Kidney (tissue), 13 donors: ENCODE measurements at regions not wholly inside any gene's neighbourhood (a gene's known extent, or its start where the extent isn't known, plus 50 kb on each side); places are given as distances from the start of the nearest gene placed in this dataset.

Experiments
- DNase-seq, 5 donors: peaks; one replicate each; pipeline ENCODE4 v3.0.0-alpha.2; 2013 to 2020
- FAIRE-seq: peaks from 2 replicates; lab custom pipeline; 2012; peaks lifted over from hg19 to GRCh38; lab: Jason Lieb, UNC
- H3K27ac ChIP-seq, 2 donors: one replicate each; pipeline ENCODE4 v1.7.0; 2013; ENCODE audit warnings: low read depth in 2 of 2, low read length in 2 of 2, inconsistent platforms in 1 of 2
- H3K27me3 ChIP-seq: one replicate; pipeline ENCODE4 v1.7.1; 2013; ENCODE audit warnings: low read length, inconsistent platforms; ENCODE audit not compliant: control insufficient read depth, insufficient read depth
- H3K36me3 ChIP-seq, 3 donors: one replicate each; pipeline versions ENCODE4 v1.7.0 to v1.7.1; 2013; ENCODE audit warnings: low read length in 3 of 3, control low read depth in 1 of 3, inconsistent platforms in 1 of 3; ENCODE audit not compliant: insufficient read depth in 3 of 3, control insufficient read depth in 2 of 3
- H3K4me1 ChIP-seq, 3 donors: one replicate each; pipeline versions ENCODE4 v1.7.0 to v1.7.1; 2013; ENCODE audit warnings: low read length in 3 of 3, inconsistent platforms in 1 of 3, low read depth in 1 of 3; ENCODE audit not compliant: control insufficient read depth in 2 of 3, insufficient read depth in 2 of 3
- H3K4me3 ChIP-seq, 3 donors: one replicate each; pipeline versions ENCODE4 v1.7.0 to v1.8.1; 2013; ENCODE audit warnings: low read length in 3 of 3, control low read depth in 1 of 3, inconsistent platforms in 1 of 3
- H3K9ac ChIP-seq, 3 donors: one replicate each; pipeline versions ENCODE4 v1.7.0 to v1.7.1; 2013; ENCODE audit warnings: low read length in 3 of 3, control low read depth in 1 of 3, inconsistent platforms in 1 of 3
- H3K9me3 ChIP-seq, 3 donors: one replicate each; pipeline versions ENCODE4 v1.7.0 to v1.7.1; 2013; ENCODE audit warnings: low read length in 3 of 3, control low read depth in 1 of 3, inconsistent platforms in 1 of 3; ENCODE audit not compliant: control insufficient read depth in 2 of 3, insufficient read depth in 1 of 3
- CTCF ChIP-seq: IDR thresholded peaks from 3 replicates; pipeline ENCODE4 v1.5.1; 2012; ENCODE audit warnings: mild to moderate bottlenecking, moderate library complexity, borderline replicate concordance; ENCODE audit not compliant: insufficient read depth; ENCODE audit errors: extremely low read depth
- intact Hi-C: fragments of 100-400 bp; cut with DNase I; formaldehyde crosslinking; loops from one replicate; pipeline ENCODE4 v1.11.1; 2022
- donor health status: control.
- donor health status: control.
- donor health status: control.
- donor health status: control.
- donor health status: control.
- donor health status: DM: yes; HTN: yes; CAD: no.
- donor health status: Normal renal cell carcinoma (clear cell type).

- no peak overlapping the region for H3K27ac ChIP-seq
- no peak for TF ChIP-seq CTCF
These were observed 302.0 kb downstream of the ETS1 start for GRCh38 chr11:128285321-128285720.

GRCh38 chr11:128284634-128285033, 302.7 kb downstream of the ETS1 start:
- no peak for TF ChIP-seq CTCF
- no peaks in the 10 kb centered on the region for H3K27me3 ChIP-seq
- no peak overlapping the region for H3K9ac ChIP-seq
- H3K27ac ChIP-seq: no peak overlapping the region
- H3K9me3 ChIP-seq: no peaks in the 10 kb centered on the region
- H3K4me1 ChIP-seq: no peaks in the 10 kb centered on the region
- no peaks in the 10 kb centered on the region for H3K36me3 ChIP-seq
- H3K4me3 ChIP-seq: no peak overlapping the region
- intact Hi-C loops: loop anchor here (5.0 kb wide), 1 partner anchor 343 kb away; no protein-coding TSS in a partner anchor
- FAIRE-seq: no peak
- DNase-seq: no peak

More at GRCh38 chr11:128285321-128285720, 302.0 kb downstream of the ETS1 start:
- intact Hi-C loops: loop anchor here (5.0 kb wide), 1 partner anchor 342 kb away; no protein-coding TSS in a partner anchor
- Histone ChIP-seq H3K36me3 (no peaks in the 10 kb centered on the region), H3K9ac (no peak overlapping the region), H3K9me3 (no peaks in the 10 kb centered on the region), H3K4me3 (no peak overlapping the region), H3K27me3 (no peaks in the 10 kb centered on the region), H3K4me1 (peaks cover 0 to 2% (median 0%) of the 10 kb centered on the region in 3 donors)
- FAIRE-seq: no peak
- DNase-seq: no peak

GRCh38 chr11:128283451-128283850, 303.9 kb downstream of the ETS1 start:
- FAIRE-seq (no peak), DNase-seq (peak in 2 of 5 donors; percentile 52 to 74)
- Histone ChIP-seq H3K4me1 (no peaks in the 10 kb centered on the region), H3K9ac (no peak overlapping the region), H3K4me3 (no peak overlapping the region), H3K36me3 (no peaks in the 10 kb centered on the region), H3K27ac (no peak overlapping the region), H3K9me3 (no peaks in the 10 kb centered on the region), H3K27me3 (no peaks in the 10 kb centered on the region)
- intact Hi-C loops: no loop called here
- TF ChIP-seq CTCF: no peak

- Histone ChIP-seq H3K9ac (no peak overlapping the region), H3K27me3 (no peaks in the 10 kb centered on the region), H3K4me1 (no peaks in the 10 kb centered on the region), H3K36me3 (no peaks in the 10 kb centered on the region), H3K4me3 (no peak overlapping the region), H3K9me3 (no peaks in the 10 kb centered on the region), H3K27ac (no peak overlapping the region)
- DNase-seq (no peak), FAIRE-seq (no peak)
- TF ChIP-seq CTCF: no peak
- intact Hi-C loops: no loop called here
These were observed 305.3 kb downstream of the ETS1 start for GRCh38 chr11:128282053-128282452.
